HEK293T (cell line): ENCODE measurements at regions not wholly inside any gene's neighbourhood (a gene's known extent, or its start where the extent isn't known, plus 50 kb on each side); places are given as distances from the start of the nearest gene placed in this dataset.

Experiments used
- ELF4 ChIP-seq: fragments of 450-650 bp; IDR thresholded peaks from 2 replicates; pipeline ENCODE4 v1.6.1; 2017; ENCODE audit warnings: antibody characterized with exemption
- FOXK2 ChIP-seq: fragments of 450-650 bp; IDR thresholded peaks from 2 replicates; pipeline ENCODE4 v1.6.1; 2016; ENCODE audit warnings: mild to moderate bottlenecking
- FOXM1 ChIP-seq: fragments of 450-650 bp; IDR thresholded peaks from 2 replicates; pipeline ENCODE4 v1.6.1; 2017; ENCODE audit warnings: mild to moderate bottlenecking, borderline replicate concordance
- L3MBTL2 ChIP-seq: fragments of 450-650 bp; conservative IDR thresholded peaks from 2 replicates; pipeline ENCODE4 v1.6.1; 2016; ENCODE audit warnings: mild to moderate bottlenecking
- LEF1 ChIP-seq: fragments of 450-650 bp; IDR thresholded peaks from 2 replicates; pipeline ENCODE4 v1.6.1; 2017; ENCODE audit warnings: mild to moderate bottlenecking, borderline replicate concordance
- SP1 ChIP-seq: fragments of 450-650 bp; IDR thresholded peaks from 2 replicates; pipeline ENCODE4 v1.6.1; 2017
- SUZ12 ChIP-seq: fragments of 450-650 bp; IDR thresholded peaks from 2 replicates; pipeline ENCODE4 v1.6.1; 2016; ENCODE audit warnings: mild to moderate bottlenecking
- TF ChIP-seq, protein P1 (sequence below): fragments of 450-650 bp; IDR thresholded peaks from 2 replicates; pipeline ENCODE4 v1.6.1; 2016

DNA sequence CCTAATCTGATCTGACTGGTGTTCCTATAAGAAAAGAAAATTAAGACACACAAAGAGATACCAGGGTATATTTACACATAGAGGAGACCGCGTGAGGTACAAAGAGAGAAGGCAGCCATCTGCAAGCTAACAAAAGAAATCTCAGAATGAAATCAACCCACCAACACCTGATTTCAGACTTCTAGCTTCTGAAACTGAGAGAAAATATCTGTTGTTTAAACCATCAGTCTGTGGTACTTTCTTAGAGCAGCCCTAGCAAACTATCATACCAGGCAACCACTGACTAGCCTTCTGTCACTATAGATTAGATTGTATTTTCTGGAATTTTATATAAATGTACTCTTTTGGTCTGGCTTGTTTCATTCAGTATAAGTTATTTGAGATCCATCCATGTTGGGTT lies 779.3 kb upstream of the ACO1 start:
- no peak for TF ChIP-seq L3MBTL2
- no peak for TF ChIP-seq SP1
- TF ChIP-seq LEF1, result no peak
- no peak for TF ChIP-seq ELF4
- TF ChIP-seq FOXK2, result no peak
- no peak for TF ChIP-seq SUZ12
- TF ChIP-seq, protein P1, sequence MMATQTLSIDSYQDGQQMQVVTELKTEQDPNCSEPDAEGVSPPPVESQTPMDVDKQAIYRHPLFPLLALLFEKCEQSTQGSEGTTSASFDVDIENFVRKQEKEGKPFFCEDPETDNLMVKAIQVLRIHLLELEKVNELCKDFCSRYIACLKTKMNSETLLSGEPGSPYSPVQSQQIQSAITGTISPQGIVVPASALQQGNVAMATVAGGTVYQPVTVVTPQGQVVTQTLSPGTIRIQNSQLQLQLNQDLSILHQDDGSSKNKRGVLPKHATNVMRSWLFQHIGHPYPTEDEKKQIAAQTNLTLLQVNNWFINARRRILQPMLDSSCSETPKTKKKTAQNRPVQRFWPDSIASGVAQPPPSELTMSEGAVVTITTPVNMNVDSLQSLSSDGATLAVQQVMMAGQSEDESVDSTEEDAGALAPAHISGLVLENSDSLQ, result no peak
- TF ChIP-seq FOXM1, result no peak
